ENCODE measurements at regions not wholly inside any gene's neighbourhood (a gene's known extent, or its start where the extent isn't known, plus 50 kb on each side); places are given as distances from the start of the nearest gene placed in this dataset.
"Not testable (repeated sequence)": the region's sequence is repeated elsewhere in the genome, so short reads cannot be mapped to it uniquely, and the experiment has no call there.

DNA sequence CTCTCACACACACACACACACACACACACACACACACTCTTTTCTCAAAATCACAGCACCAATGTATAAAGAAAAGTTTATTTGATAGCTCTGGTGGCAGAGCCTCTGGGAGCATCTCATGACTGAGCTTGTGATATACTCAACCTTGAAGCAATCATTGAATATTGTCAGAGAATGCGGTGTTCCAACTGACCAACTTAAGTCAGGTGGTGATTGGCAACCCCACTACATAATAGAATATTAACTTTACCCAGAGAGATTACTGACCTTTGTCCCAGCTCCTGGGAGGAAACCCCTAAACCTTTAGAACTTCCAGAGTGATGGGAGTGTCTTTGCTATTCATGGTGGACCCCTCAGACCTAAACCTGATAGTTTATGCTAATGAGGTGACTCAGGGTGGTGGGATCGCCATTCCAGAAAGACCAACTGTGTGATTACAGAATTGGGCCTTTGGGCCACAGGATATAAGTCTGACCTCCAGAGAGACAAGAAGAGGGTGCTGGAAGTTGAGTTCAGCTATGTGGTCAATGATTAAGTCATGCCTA lies 143.1 kb downstream of the OTUD1 start:
- H3K4me3 Mint-ChIP-seq (ENCODE audit: unreplicated experiment): no peak overlapping the region
- no peaks in the 10 kb centered on the region for H3K9me3 Mint-ChIP-seq (ENCODE audit: unreplicated experiment)
- H3K4me1 Mint-ChIP-seq (ENCODE audit: low read depth, unreplicated experiment): no peaks in the 10 kb centered on the region
- H3K27ac Mint-ChIP-seq (ENCODE audit: unreplicated experiment): no peak overlapping the region
- DNase-seq: no peak
- H3K36me3 Mint-ChIP-seq (ENCODE audit: unreplicated experiment): no peaks in the 10 kb centered on the region
- no peak for TF ChIP-seq CTCF (IDR thresholded peaks at IDR 0.05; ENCODE audit: partially characterized antibody, unreplicated experiment)
- H3K27me3 Mint-ChIP-seq (ENCODE audit: unreplicated experiment): no peaks in the 10 kb centered on the region

- TF ChIP-seq CTCF (IDR thresholded peaks at IDR 0.05; ENCODE audit: partially characterized antibody, unreplicated experiment): no peak
- H3K9me3 Mint-ChIP-seq (ENCODE audit: unreplicated experiment): peaks cover 3% of the 10 kb centered on the region
- no peak for DNase-seq
- no peaks in the 10 kb centered on the region for H3K27me3 Mint-ChIP-seq (ENCODE audit: unreplicated experiment)
- H3K4me1 Mint-ChIP-seq (ENCODE audit: low read depth, unreplicated experiment): no peaks in the 10 kb centered on the region
- H3K4me3 Mint-ChIP-seq (ENCODE audit: unreplicated experiment): no peak overlapping the region
- no peak overlapping the region for H3K27ac Mint-ChIP-seq (ENCODE audit: unreplicated experiment)
- no peaks in the 10 kb centered on the region for H3K36me3 Mint-ChIP-seq (ENCODE audit: unreplicated experiment)
Measured at GRCh38 chr10:23584396-23584795, 145.5 kb downstream of the OTUD1 start.

- no peak for DNase-seq
- Mint-ChIP-seq H3K9me3 (ENCODE audit: unreplicated experiment) (peaks cover 3% of the 10 kb centered on the region), H3K27me3 (ENCODE audit: unreplicated experiment) (no peaks in the 10 kb centered on the region), H3K27ac (ENCODE audit: unreplicated experiment) (no peak overlapping the region), H3K36me3 (ENCODE audit: unreplicated experiment) (no peaks in the 10 kb centered on the region), H3K4me1 (ENCODE audit: low read depth, unreplicated experiment) (no peaks in the 10 kb centered on the region), H3K4me3 (ENCODE audit: unreplicated experiment) (no peak overlapping the region)
- no peak for TF ChIP-seq CTCF (IDR thresholded peaks at IDR 0.05; ENCODE audit: partially characterized antibody, unreplicated experiment)
Measured at GRCh38 chr10:23585186-23585585, 146.3 kb downstream of the OTUD1 start.

- Mint-ChIP-seq H3K4me1 (ENCODE audit: low read depth, unreplicated experiment) (no peaks in the 10 kb centered on the region), H3K9me3 (ENCODE audit: unreplicated experiment) (peaks cover 3% of the 10 kb centered on the region), H3K27ac (ENCODE audit: unreplicated experiment) (no peak overlapping the region), H3K27me3 (ENCODE audit: unreplicated experiment) (no peaks in the 10 kb centered on the region), H3K4me3 (ENCODE audit: unreplicated experiment) (no peak overlapping the region), H3K36me3 (ENCODE audit: unreplicated experiment) (no peaks in the 10 kb centered on the region)
- no peak for DNase-seq
- TF ChIP-seq CTCF (IDR thresholded peaks at IDR 0.05; ENCODE audit: partially characterized antibody, unreplicated experiment): no peak
Measured at GRCh38 chr10:23585666-23586065, 146.8 kb downstream of the OTUD1 start.

- not testable (repeated sequence) for DNase-seq; H3K4me3 Mint-ChIP-seq (ENCODE audit: unreplicated experiment); H3K27me3 Mint-ChIP-seq (ENCODE audit: unreplicated experiment); H3K9me3 Mint-ChIP-seq (ENCODE audit: unreplicated experiment); H3K27ac Mint-ChIP-seq (ENCODE audit: unreplicated experiment); H3K4me1 Mint-ChIP-seq (ENCODE audit: low read depth, unreplicated experiment)
- H3K36me3 Mint-ChIP-seq (ENCODE audit: unreplicated experiment): peaks cover 13% of the 10 kb centered on the region
Measured at GRCh38 chr10:23595278-23595677, 156.4 kb downstream of the OTUD1 start.
